ENCODE measurements at regions not wholly inside any gene's neighbourhood (a gene's known extent, or its start where the extent isn't known, plus 50 kb on each side); places are given as distances from the start of the nearest gene placed in this dataset.

GRCh38 chr1:59006289-59006658 lies 222.4 kb upstream of the JUN start:
- Histone ChIP-seq H3K27me3 (ENCODE audit: control insufficient read depth, insufficient read depth, low read length, poor library complexity, severe bottlenecking) (no peaks in the 10 kb centered on the region), H3K9ac (ENCODE audit: extremely low read depth, low read length, poor library complexity, severe bottlenecking) (no peak overlapping the region), H3K36me3 (ENCODE audit: control insufficient read depth, insufficient read depth, low read length) (no peaks in the 10 kb centered on the region), H3K9me3 (ENCODE audit: control insufficient read depth, low read length) (no peaks in the 10 kb centered on the region), H3K4me1 (ENCODE audit: control insufficient read depth, insufficient read depth, low read length) (no peaks in the 10 kb centered on the region), H3K27ac (ENCODE audit: low read depth, low read length) (no peak overlapping the region), H3K4me3 (ENCODE audit: low read length) (no peak overlapping the region)
- TF ChIP-seq CTCF (conservative IDR thresholded peaks at IDR 0.05): no peak
- Mint-ChIP-seq H3K36me3 (ENCODE audit: low read depth) (no peaks in the 10 kb centered on the region), H3K4me1 (peaks cover 12% of the 10 kb centered on the region), H3K27me3 (ENCODE audit: insufficient read depth) (no peaks in the 10 kb centered on the region), H3K4me3 (no peak overlapping the region), H3K9me3 (no peaks in the 10 kb centered on the region), H3K27ac (no peak overlapping the region)
- 89 to 94% methylated on average over 3 of the region's 3 CpGs for WGBS, 2 experiments (ENCODE audit: insufficient coverage in 1 of 2, insufficient read length in 1 of 2)
- peak; percentile 29 for DNase-seq

- 93 to 94% methylated on average over 5 to 6 of the region's 6 CpGs for WGBS, 2 experiments (ENCODE audit: insufficient coverage in 1 of 2, insufficient read length in 1 of 2)
- peak; percentile 28 for DNase-seq
- no peaks in the 10 kb centered on the region for H3K9me3 Mint-ChIP-seq
Observed at GRCh38 chr1:59006932-59007331, 223.1 kb upstream of the JUN start.

GRCh38 chr1:59007429-59007819 lies 223.6 kb upstream of the JUN start:
- Mint-ChIP-seq H3K9me3 (no peaks in the 10 kb centered on the region), H3K4me3 (no peak overlapping the region), H3K27ac (no peak overlapping the region), H3K27me3 (ENCODE audit: insufficient read depth) (no peaks in the 10 kb centered on the region), H3K36me3 (ENCODE audit: low read depth) (no peaks in the 10 kb centered on the region), H3K4me1 (peaks cover 16% of the 10 kb centered on the region)
- WGBS, 2 experiments (ENCODE audit: insufficient coverage in 1 of 2, insufficient read length in 1 of 2): 94 to 98% methylated on average over 3 of the region's 3 CpGs
- no peaks in the 10 kb centered on the region for H3K27me3 ChIP-seq (ENCODE audit: control insufficient read depth, insufficient read depth, low read length, poor library complexity, severe bottlenecking)
- no peaks in the 10 kb centered on the region for H3K4me1 ChIP-seq (ENCODE audit: control insufficient read depth, insufficient read depth, low read length)
- peak; percentile 1 for DNase-seq
- H3K4me3 ChIP-seq (ENCODE audit: low read length): no peak overlapping the region
- no peak for TF ChIP-seq CTCF (conservative IDR thresholded peaks at IDR 0.05)
- H3K27ac ChIP-seq (ENCODE audit: low read depth, low read length): no peak overlapping the region
- no peaks in the 10 kb centered on the region for H3K36me3 ChIP-seq (ENCODE audit: control insufficient read depth, insufficient read depth, low read length)
- no peaks in the 10 kb centered on the region for H3K9me3 ChIP-seq (ENCODE audit: control insufficient read depth, low read length)
- no peak overlapping the region for H3K9ac ChIP-seq (ENCODE audit: extremely low read depth, low read length, poor library complexity, severe bottlenecking)

More at GRCh38 chr1:59006932-59007331, 223.1 kb upstream of the JUN start:
- Histone ChIP-seq H3K4me1 (ENCODE audit: control insufficient read depth, insufficient read depth, low read length) (no peaks in the 10 kb centered on the region), H3K27me3 (ENCODE audit: control insufficient read depth, insufficient read depth, low read length, poor library complexity, severe bottlenecking) (no peaks in the 10 kb centered on the region), H3K36me3 (ENCODE audit: control insufficient read depth, insufficient read depth, low read length) (no peaks in the 10 kb centered on the region), H3K27ac (ENCODE audit: low read depth, low read length) (no peak overlapping the region), H3K4me3 (ENCODE audit: low read length) (no peak overlapping the region), H3K9ac (ENCODE audit: extremely low read depth, low read length, poor library complexity, severe bottlenecking) (no peak overlapping the region), H3K9me3 (ENCODE audit: control insufficient read depth, low read length) (no peaks in the 10 kb centered on the region)
- Mint-ChIP-seq H3K4me1 (peaks cover 16% of the 10 kb centered on the region), H3K4me3 (no peak overlapping the region), H3K27me3 (ENCODE audit: insufficient read depth) (no peaks in the 10 kb centered on the region), H3K36me3 (ENCODE audit: low read depth) (no peaks in the 10 kb centered on the region), H3K27ac (no peak overlapping the region)
- TF ChIP-seq CTCF (conservative IDR thresholded peaks at IDR 0.05): no peak

Measured in endodermal cell (in vitro differentiated cells).